ENCODE measurements at regions not wholly inside any gene's neighbourhood (a gene's known extent, or its start where the extent isn't known, plus 50 kb on each side); places are given as distances from the start of the nearest gene placed in this dataset.

DNA sequence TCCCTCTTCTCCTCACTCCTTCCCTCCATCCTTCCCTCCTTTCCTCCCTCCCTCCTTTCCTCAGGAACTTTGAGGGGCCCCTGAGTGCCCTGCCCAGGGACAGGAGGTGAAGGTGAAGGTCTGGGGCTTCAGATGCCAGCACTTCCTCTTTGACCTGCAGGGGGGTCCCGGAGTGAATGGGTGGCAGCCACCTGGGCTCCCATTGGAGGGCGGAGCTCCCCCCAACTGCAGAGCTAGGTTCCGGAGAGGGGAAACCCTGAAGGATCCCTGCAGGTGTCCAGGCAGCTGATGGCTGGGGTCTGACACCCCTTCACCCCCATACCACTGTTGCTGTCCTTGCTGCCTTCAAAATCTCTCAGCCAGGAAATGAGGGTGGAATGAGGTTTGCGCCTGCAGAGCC is 1131.3 kb downstream of the BRD1 start:
- TF ChIP-seq, protein P1, sequence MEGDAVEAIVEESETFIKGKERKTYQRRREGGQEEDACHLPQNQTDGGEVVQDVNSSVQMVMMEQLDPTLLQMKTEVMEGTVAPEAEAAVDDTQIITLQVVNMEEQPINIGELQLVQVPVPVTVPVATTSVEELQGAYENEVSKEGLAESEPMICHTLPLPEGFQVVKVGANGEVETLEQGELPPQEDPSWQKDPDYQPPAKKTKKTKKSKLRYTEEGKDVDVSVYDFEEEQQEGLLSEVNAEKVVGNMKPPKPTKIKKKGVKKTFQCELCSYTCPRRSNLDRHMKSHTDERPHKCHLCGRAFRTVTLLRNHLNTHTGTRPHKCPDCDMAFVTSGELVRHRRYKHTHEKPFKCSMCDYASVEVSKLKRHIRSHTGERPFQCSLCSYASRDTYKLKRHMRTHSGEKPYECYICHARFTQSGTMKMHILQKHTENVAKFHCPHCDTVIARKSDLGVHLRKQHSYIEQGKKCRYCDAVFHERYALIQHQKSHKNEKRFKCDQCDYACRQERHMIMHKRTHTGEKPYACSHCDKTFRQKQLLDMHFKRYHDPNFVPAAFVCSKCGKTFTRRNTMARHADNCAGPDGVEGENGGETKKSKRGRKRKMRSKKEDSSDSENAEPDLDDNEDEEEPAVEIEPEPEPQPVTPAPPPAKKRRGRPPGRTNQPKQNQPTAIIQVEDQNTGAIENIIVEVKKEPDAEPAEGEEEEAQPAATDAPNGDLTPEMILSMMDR (IDR thresholded peaks at IDR 0.05), result no peak
- TF ChIP-seq POLR2A (IDR thresholded peaks at IDR 0.05) (no peak), EP300 (IDR thresholded peaks at IDR 0.05) (no peak)
